Lower lobe of right lung (tissue), 2 donors: ENCODE measurements at regions not wholly inside any gene's neighbourhood (a gene's known extent, or its start where the extent isn't known, plus 50 kb on each side); places are given as distances from the start of the nearest gene placed in this dataset.

Experiments used
- ATAC-seq, 2 donors: fragments of 200-7000 bp; cut with Tn5 transposase; one replicate each; pipeline ENCODE4 v1.9.1; 2020 to 2022; ENCODE audit warnings: mild to moderate bottlenecking in 2 of 2, moderate library complexity in 2 of 2
- DNase-seq: peaks from one replicate; pipeline ENCODE4 v3.0.0-alpha.2; 2020
- H3K27ac ChIP-seq: fragments of 200-600 bp; one replicate; pipeline ENCODE4 v1.8.0; 2022
- H3K27me3 ChIP-seq: fragments of 200-600 bp; one replicate; pipeline ENCODE4 v1.8.0; 2022; ENCODE audit warnings: low read depth
- H3K36me3 ChIP-seq: fragments of 200-600 bp; one replicate; pipeline ENCODE4 v1.8.0; 2022; ENCODE audit warnings: mild to moderate bottlenecking
- H3K4me1 ChIP-seq: fragments of 200-600 bp; one replicate; pipeline ENCODE4 v1.8.0; 2022
- H3K4me3 ChIP-seq: fragments of 200-600 bp; one replicate; pipeline ENCODE4 v1.8.0; 2022; ENCODE audit warnings: mild to moderate bottlenecking
- H3K9me3 ChIP-seq: fragments of 200-600 bp; one replicate; pipeline ENCODE4 v1.8.0; 2022
- CTCF ChIP-seq: fragments of 200-600 bp; IDR thresholded peaks from one replicate; pipeline ENCODE4 v1.8.0; 2022; ENCODE audit warnings: antibody characterized with exemption, mild to moderate bottlenecking
- intact Hi-C: fragments of 100-400 bp; cut with DNase I; formaldehyde crosslinking; loops from one replicate; pipeline ENCODE4 v1.11.0; 2022
- donor health status: DM: no; HTN: yes; CAD: no; lungs with severe emphysema.

DNA sequence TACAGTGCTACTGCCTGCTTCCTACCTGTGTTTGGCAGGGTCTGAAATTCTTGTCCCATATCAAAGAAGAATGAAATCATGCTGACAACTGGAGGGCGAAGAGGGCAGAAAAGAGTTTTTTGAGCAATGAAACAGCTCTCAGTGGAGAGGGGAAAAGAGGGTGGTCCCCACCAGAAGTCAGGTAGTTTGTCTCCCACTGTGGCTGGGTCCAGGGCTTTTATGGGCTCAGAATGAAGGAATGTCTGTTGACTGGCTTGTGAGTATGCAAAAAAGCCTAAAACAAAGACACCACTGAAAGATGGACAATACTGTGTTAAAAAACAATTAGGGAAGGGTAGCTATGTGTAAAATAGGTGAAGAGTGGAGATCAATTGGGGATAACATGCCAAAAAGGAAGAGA, 115.0 kb downstream of the ADAM29 start:
- Histone ChIP-seq H3K4me3 (no peak overlapping the region), H3K9me3 (peaks cover 5% of the 10 kb centered on the region), H3K27me3 (no peaks in the 10 kb centered on the region), H3K36me3 (no peaks in the 10 kb centered on the region), H3K27ac (no peak overlapping the region), H3K4me1 (no peaks in the 10 kb centered on the region)
- no peak for DNase-seq
- intact Hi-C loops = no loop called here
- no peak for TF ChIP-seq CTCF
- ATAC-seq = no peak

- no peaks in the 10 kb centered on the region for H3K36me3 ChIP-seq
- H3K4me1 ChIP-seq = no peaks in the 10 kb centered on the region
- intact Hi-C loops = no loop called here
- no peaks in the 10 kb centered on the region for H3K27me3 ChIP-seq
- H3K27ac ChIP-seq = no peak overlapping the region
- DNase-seq = no peak
- H3K4me3 ChIP-seq = no peak overlapping the region
- no peaks in the 10 kb centered on the region for H3K9me3 ChIP-seq
- no peak for TF ChIP-seq CTCF
- no peak for ATAC-seq
These were observed 115.8 kb downstream of the ADAM29 start for GRCh38 chr4:175034007-175034406.

DNA sequence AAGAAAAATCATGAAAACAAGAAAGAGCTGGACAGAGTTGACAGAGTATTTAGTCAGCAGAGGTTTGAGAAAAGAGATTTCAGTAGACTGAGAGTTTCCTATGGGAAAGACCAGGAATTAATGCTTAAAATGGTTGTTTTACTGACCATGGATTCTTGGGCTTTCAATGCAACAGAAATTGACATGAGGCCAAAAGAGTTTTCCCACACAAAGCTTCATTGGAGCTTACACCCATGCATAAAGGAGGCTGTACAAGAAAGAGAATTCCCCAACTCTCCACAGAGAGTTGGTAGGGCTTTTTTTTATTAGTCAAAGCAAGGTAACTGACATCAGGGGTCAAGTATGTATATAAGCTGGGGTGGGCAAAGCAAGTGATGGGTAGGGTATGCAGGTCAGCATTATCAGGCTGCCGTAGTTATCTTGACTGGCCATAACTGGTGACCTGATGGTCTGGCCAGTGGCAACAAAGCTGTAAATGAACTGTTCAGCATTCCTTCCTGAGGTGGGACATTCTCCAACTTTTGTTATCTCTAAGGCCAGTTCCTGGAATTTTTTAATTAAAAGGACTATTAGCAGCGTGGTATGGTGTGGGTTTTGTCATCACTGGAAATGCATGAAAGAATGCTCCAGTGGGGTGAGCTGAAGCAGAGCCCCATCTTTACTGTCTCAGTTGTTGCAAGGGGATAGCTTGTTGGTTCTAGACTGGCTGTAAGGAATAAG, 117.0 kb downstream of the ADAM29 start:
- H3K36me3 ChIP-seq = no peaks in the 10 kb centered on the region
- no peaks in the 10 kb centered on the region for H3K4me1 ChIP-seq
- no peaks in the 10 kb centered on the region for H3K9me3 ChIP-seq
- no peak for TF ChIP-seq CTCF
- DNase-seq = no peak
- H3K27ac ChIP-seq = no peak overlapping the region
- intact Hi-C loops = no loop called here
- H3K4me3 ChIP-seq = no peak overlapping the region
- no peak for ATAC-seq
- H3K27me3 ChIP-seq = no peaks in the 10 kb centered on the region

GRCh38 chr4:175035905-175036304, 117.7 kb downstream of the ADAM29 start:
- Histone ChIP-seq H3K27ac (no peak overlapping the region), H3K4me3 (no peak overlapping the region), H3K27me3 (no peaks in the 10 kb centered on the region), H3K36me3 (no peaks in the 10 kb centered on the region), H3K9me3 (no peaks in the 10 kb centered on the region), H3K4me1 (no peaks in the 10 kb centered on the region)
- no peak for TF ChIP-seq CTCF
- DNase-seq (no peak), ATAC-seq (no peak)
- intact Hi-C loops = no loop called here

DNA sequence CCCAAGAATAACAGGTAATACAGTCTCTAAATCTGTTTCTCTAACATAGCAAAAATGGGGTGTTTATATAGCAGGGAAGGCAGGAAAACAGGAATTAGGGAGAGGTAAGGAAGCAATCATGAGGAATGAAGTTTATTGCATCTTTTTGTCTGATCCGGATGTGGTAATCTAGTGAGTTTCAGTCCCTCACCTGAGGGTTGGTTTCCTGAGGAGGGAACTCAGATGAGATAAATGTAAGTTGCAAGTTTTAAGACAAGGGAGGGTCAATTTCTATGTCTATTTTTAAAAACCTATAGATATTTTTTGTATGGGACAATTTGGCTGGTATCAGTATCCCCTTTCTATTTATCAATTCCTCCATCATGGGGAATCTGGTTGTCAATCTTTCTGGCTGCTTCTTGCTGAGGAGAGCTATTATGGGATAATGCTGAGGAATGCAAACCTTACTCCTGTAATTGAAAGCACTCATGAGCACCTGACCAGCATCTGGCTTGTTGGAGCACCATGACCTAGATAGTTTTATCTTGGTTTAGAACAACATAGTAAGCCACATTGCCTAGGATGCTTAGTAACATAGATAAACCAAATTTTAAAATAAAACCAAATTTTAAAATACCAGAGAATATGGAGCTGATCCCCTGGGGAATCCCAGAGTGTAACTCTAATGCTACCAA, 130.1 kb downstream of the ADAM29 start:
- intact Hi-C loops = no loop called here

More for the DNA sequence above, 130.1 kb downstream of the ADAM29 start:
- Histone ChIP-seq H3K4me1 (no peaks in the 10 kb centered on the region), H3K36me3 (no peaks in the 10 kb centered on the region), H3K9me3 (no peaks in the 10 kb centered on the region), H3K27ac (no peak overlapping the region), H3K27me3 (no peaks in the 10 kb centered on the region), H3K4me3 (no peak overlapping the region)
- no peak for ATAC-seq
- TF ChIP-seq CTCF = no peak
- DNase-seq = no peak
